Right ventricle myocardium inferior (tissue), 1 donor: ENCODE measurements at regions not wholly inside any gene's neighbourhood (a gene's known extent, or its start where the extent isn't known, plus 50 kb on each side); places are given as distances from the start of the nearest gene placed in this dataset.
"Not testable (repeated sequence)": the region's sequence is repeated elsewhere in the genome, so short reads cannot be mapped to it uniquely, and the experiment has no call there.

Experiments
- ATAC-seq: fragments of 200-7000 bp; cut with Tn5 transposase; one replicate; pipeline ENCODE4 v1.9.1; 2020; ENCODE audit warnings: mild to moderate bottlenecking, moderate library complexity
- DNase-seq: peaks from one replicate; pipeline ENCODE4 v3.0.0; 2021; ENCODE audit errors: missing footprints
- intact Hi-C: fragments of 100-400 bp; cut with DNase I; formaldehyde crosslinking; loops from one replicate; pipeline ENCODE4 v1.11.0; 2022
- donor health status: DM: no; HTN: yes; CAD: no; lungs with severe emphysema.

- DNase-seq (no peak), ATAC-seq (no peak)
- intact Hi-C loops = no loop called here
Measured at GRCh38 chr16:79393127-79393526, 207.4 kb downstream of the MAF start.

- intact Hi-C loops = no loop called here
- ATAC-seq = no peak
Measured at GRCh38 chr16:79392081-79392480, 208.5 kb downstream of the MAF start.

GRCh38 chr16:79391395-79391794 is 209.1 kb downstream of the MAF start:
- intact Hi-C loops = no loop called here
- DNase-seq (no peak), ATAC-seq (no peak)

More at GRCh38 chr16:79392081-79392480, 208.5 kb downstream of the MAF start:
- no peak for DNase-seq

- no peak for ATAC-seq
- no peak for DNase-seq
- intact Hi-C loops = no loop called here
Measured at GRCh38 chr16:79390481-79391051, 210.0 kb downstream of the MAF start.

- intact Hi-C loops = no loop called here
- DNase-seq (no peak), ATAC-seq (no peak)
Measured at GRCh38 chr16:79388396-79388795, 212.1 kb downstream of the MAF start.

- DNase-seq = no peak
- intact Hi-C loops = no loop called here
Measured at GRCh38 chr16:79386299-79386698, 214.2 kb downstream of the MAF start.

GRCh38 chr16:79381603-79382042 is 218.9 kb downstream of the MAF start:
- intact Hi-C loops = no loop called here
- DNase-seq = no peak
- peak; percentile 44 for ATAC-seq

More at GRCh38 chr16:79386299-79386698, 214.2 kb downstream of the MAF start:
- ATAC-seq = no peak

- intact Hi-C loops = no loop called here
- ATAC-seq (no peak), DNase-seq (no peak)
Measured at GRCh38 chr16:79380995-79381602, 219.4 kb downstream of the MAF start.

GRCh38 chr16:79379095-79379494 is 221.4 kb downstream of the MAF start:
- DNase-seq (no peak), ATAC-seq (no peak)
- intact Hi-C loops = no loop called here

GRCh38 chr16:79377082-79377481 is 223.5 kb downstream of the MAF start:
- DNase-seq, intact Hi-C loops, ATAC-seq: not testable (repeated sequence)

GRCh38 chr16:79375351-79375750 is 225.2 kb downstream of the MAF start:
- ATAC-seq (no peak), DNase-seq (no peak)
- intact Hi-C loops = no loop called here

GRCh38 chr16:79372503-79373184 is 227.9 kb downstream of the MAF start:
- ATAC-seq (no peak), DNase-seq (no peak)
- intact Hi-C loops = no loop called here

GRCh38 chr16:79370736-79371135 is 229.8 kb downstream of the MAF start:
- DNase-seq (no peak), ATAC-seq (no peak)
- intact Hi-C loops = no loop called here

- intact Hi-C loops = loop anchor here (10.0 kb wide), 1 partner anchor 225 kb away; no protein-coding TSS in a partner anchor
- no peak for ATAC-seq
- no peak for DNase-seq
Measured at GRCh38 chr16:79369796-79370195, 230.7 kb downstream of the MAF start.

GRCh38 chr16:79367822-79368221 is 232.7 kb downstream of the MAF start:
- no peak for DNase-seq
- intact Hi-C loops = loop anchor here (10.0 kb wide), 1 partner anchor 227 kb away; no protein-coding TSS in a partner anchor
- ATAC-seq = peak; percentile 62

- ATAC-seq (no peak), DNase-seq (no peak)
- intact Hi-C loops = loop anchor here (10.0 kb wide), 1 partner anchor 228 kb away; no protein-coding TSS in a partner anchor
Measured at GRCh38 chr16:79366635-79367034, 233.9 kb downstream of the MAF start.

- no peak for DNase-seq
- intact Hi-C loops = loop anchor here (10.0 kb wide), 1 partner anchor 229 kb away; no protein-coding TSS in a partner anchor
- ATAC-seq = no peak
Measured at GRCh38 chr16:79365702-79366101, 234.8 kb downstream of the MAF start.

GRCh38 chr16:79363484-79363883 is 237.1 kb downstream of the MAF start:
- ATAC-seq = no peak
- no peak for DNase-seq
- intact Hi-C loops = loop anchor here (10.0 kb wide), 1 partner anchor 231 kb away; no protein-coding TSS in a partner anchor

GRCh38 chr16:79363035-79363434 is 237.5 kb downstream of the MAF start:
- ATAC-seq = no peak
- no peak for DNase-seq
- intact Hi-C loops = loop anchor here (10.0 kb wide), 1 partner anchor 232 kb away; no protein-coding TSS in a partner anchor
